ENCODE measurements at regions not wholly inside any gene's neighbourhood (a gene's known extent, or its start where the extent isn't known, plus 50 kb on each side); places are given as distances from the start of the nearest gene placed in this dataset.

GRCh38 chr5:51159164-51159563 lies 224.1 kb upstream of the ISL1 start:
- no peak for TF ChIP-seq FOS (IDR thresholded peaks at IDR 0.05; ENCODE audit: borderline replicate concordance, insufficient read depth, low read length)
- TF ChIP-seq, protein P1, sequence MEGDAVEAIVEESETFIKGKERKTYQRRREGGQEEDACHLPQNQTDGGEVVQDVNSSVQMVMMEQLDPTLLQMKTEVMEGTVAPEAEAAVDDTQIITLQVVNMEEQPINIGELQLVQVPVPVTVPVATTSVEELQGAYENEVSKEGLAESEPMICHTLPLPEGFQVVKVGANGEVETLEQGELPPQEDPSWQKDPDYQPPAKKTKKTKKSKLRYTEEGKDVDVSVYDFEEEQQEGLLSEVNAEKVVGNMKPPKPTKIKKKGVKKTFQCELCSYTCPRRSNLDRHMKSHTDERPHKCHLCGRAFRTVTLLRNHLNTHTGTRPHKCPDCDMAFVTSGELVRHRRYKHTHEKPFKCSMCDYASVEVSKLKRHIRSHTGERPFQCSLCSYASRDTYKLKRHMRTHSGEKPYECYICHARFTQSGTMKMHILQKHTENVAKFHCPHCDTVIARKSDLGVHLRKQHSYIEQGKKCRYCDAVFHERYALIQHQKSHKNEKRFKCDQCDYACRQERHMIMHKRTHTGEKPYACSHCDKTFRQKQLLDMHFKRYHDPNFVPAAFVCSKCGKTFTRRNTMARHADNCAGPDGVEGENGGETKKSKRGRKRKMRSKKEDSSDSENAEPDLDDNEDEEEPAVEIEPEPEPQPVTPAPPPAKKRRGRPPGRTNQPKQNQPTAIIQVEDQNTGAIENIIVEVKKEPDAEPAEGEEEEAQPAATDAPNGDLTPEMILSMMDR (IDR thresholded peaks at IDR 0.05; ENCODE audit: extremely low read depth in 1 of 2, insufficient read depth in 1 of 2, low read depth in 1 of 2, low read length in 2 of 2) = no peak

Data from endothelial cell of umbilical vein (primary cell).